Suppressor macrophage treated with lipopolysaccharide for 4 hours (primary cell): ENCODE measurements at regions not wholly inside any gene's neighbourhood (a gene's known extent, or its start where the extent isn't known, plus 50 kb on each side); places are given as distances from the start of the nearest gene placed in this dataset.
"Not testable (repeated sequence)": the region's sequence is repeated elsewhere in the genome, so short reads cannot be mapped to it uniquely, and the experiment has no call there.

Experiments used
- DNase-seq: peaks from one replicate; pipeline ENCODE4 v3.0.0-alpha.2; 2020

DNA sequence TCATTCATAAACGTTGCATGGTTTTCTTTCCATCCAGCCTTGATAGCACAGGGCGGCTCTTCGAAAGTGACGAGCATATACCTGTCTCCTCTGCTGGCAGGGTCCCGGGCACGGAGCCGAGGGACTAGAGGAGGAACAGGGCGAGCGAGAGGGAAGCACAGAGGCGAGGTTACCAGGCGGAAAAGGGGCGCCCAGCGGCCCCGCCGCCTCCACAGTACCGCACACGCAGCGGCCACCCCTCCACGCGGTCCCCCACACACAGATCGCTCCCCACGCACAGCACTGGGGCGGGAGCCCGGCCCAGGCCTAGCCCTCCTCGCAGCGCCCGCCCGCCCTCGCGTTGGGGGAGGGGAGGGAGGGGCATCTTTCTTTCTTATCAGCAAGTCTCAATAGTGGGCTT is 296.6 kb upstream of the DAB2 start:
- no peak for DNase-seq

DNA sequence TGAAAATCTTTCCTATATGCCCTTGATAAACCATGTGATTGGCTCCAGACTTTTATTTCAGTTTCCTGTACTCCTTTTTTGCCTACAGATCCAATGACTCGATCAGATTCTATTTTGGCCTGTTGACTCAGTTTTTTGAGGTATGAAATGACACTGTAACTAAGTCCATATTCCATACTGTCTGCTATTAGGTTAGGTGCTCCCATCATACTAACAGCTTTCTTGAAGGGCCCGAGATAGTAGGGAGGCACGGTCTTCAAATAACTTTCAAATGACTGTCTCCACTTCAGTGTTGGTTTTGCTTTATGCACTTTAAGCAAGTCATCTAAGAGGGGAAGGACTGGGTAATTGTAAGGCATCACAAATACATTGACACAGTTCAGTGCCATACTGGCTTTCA is 295.4 kb upstream of the DAB2 start:
- no peak for DNase-seq

DNA sequence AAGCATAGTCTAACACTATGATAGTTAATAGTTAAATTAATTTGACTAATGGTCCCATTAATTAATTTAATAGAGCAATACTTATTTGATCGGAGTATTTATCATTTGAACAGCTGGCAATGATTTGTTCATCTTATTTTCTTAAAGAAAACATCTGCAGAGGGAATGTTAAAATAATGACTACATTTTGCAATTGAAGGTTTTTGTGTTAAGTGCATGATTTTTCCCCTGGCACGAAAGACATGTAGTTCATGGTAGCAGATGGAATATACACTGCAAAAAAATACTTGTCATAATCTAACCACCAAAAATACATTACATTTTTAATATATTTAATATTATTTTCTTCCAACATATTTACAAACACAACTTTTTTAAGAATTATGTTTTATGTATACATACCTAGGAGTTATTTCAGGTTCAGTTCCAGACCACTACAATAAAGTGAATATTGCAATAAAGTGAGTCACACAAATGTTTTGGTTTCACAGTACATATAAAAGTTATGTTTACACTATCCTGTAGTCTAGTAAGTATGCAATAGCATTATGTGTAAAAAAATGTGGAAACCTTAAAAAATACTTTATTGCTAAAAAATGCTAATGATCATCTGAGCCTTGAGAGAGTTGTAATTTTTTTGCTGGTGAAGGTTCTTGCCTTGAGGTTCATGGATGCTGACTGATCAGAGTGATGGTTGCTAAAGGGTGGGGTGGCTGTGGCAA is 292.6 kb upstream of the DAB2 start:
- no peak for DNase-seq

DNA sequence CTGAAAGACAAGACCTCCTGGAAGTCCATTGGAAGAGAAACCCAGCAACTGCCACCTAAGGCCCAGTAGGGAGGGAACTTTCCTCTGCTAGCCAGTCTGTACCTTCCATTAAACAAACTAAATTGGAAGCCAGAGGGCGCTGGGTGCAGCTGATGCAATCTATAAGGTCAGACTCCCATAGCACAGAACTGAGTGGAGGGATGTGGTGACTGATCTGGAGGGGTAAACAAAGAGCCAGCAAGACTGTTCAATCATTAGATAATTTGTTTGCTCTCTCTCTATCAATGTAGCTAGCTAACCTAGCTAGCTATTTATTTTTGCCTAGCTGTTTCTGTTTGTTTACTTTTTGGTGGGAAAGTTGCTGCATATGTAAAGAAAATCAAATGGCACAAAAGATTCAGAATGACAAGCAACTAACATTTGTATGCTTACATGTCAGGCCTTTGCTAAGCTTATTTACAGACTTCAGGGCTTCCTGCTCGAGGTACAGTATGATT is 291.8 kb upstream of the DAB2 start:
- peak; percentile 43 for DNase-seq

DNA sequence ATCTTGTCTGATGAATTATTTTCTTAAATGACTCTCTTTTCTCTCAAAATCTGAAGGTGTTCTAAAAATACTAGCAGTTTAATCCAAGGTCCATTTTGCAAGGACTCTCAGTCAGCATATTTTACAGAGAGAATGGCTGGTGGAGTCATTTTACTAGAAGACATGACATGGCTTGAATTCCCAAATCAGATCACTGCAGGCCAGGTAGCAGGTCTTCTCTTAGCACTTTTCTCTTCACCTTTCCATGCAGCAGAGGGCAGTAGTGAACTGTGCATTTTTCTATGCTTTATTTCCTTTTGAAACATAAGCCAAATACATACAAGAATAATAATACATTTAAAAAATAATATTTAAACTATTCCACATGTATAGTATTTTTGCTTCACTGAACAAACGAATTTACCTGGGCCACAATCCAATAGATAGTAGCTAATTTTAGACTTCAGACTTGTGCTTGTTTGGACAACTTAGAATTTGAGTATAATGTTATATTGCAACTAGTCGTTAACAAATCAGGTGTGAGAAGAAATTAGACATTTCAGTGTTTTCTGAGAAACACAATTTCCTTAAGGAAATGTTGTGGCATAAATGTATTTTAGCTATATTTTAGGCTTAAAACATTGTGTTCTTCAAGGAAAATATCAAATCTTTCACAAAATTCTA is 289.4 kb upstream of the DAB2 start:
- peak; percentile 58 for DNase-seq

DNA sequence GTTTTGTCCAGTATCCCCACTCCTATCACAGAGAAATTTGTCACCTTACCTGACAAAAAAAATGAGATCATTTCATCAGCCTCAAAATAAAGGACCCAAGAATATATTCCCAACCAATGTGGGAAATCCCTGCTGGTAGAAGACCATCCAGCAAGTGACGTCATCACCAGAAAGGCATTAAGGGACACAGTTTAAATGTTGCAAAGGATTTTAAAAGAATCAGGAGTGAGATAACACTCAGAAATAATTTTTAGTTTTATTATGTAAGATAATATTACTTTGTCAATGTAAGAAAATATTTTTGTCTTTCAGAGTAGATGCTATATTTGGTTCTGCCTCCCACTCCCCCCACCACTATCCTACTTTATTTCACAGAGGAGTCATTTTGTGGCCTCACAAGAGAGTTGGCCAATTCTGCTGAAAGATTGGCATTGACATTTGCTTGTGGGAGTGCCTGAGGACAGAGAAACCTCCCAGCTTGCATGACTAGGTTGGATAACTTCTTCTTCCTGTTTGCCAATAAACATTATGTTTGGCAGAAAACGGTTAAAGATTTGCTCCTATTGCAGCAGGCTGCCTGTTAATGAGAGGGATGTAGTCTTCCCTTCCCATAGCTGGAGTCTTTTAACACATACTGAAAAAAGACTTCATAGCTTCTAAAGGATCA is 288.6 kb upstream of the DAB2 start:
- DNase-seq, result peak; percentile 70

DNA sequence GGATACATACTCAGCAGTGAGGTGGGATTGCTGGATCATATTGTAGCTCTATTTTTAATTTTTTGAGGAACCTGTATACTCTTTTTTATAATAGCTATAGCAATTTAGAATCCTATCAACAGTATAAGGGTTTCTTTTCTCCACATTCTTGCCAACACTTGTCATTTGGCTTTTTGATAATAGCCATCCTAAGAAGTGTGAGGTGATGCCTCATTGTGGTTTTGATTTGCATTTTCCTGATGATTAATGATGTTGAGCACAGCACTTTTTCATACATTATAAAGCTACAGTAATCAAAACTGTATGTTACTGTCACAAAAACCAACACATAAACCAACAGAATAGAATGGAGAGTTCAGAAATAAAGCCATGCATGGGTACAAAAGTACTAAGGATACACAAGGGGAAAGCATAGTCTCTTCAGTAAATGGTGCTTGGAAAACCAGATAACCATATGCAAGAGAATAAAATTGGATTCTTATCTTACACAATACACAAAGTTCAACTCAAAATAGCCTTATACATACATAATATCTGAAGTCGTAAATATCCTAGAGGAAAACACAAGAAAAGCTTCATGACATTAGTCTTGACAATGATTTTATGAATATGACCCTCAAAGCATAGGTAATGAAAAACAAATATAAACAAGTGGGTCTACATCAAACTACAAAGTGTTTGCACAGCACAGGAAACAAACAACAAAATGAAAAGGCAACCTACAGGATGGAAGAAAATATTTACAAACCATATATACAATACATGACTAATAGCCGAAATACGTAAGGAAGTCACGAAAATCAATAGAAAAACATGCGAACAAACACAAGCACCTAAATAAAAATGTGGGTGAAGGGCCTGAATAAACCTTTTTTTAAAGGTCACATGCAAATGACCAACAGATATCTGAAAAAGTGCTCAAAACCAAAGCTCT is 287.8 kb upstream of the DAB2 start:
- no peak for DNase-seq

DNA sequence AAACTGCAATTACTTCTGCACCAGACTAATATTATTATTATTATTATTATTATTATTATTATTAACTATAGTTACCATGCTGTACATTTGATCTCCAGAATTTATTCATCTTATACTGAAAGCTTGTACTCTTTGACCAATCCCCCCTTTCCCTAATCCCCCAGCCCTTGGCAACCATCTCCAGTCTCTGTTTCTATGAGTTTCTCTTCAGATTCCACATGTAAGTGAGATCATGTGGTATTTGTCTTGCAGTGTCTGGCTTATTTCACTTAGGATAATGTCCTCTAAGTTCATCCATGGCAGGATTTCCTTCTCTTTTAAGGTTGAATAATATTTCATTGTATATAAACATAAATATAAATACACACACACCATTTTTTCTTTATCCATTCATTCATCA is 287.0 kb upstream of the DAB2 start:
- DNase-seq, result no peak

DNA sequence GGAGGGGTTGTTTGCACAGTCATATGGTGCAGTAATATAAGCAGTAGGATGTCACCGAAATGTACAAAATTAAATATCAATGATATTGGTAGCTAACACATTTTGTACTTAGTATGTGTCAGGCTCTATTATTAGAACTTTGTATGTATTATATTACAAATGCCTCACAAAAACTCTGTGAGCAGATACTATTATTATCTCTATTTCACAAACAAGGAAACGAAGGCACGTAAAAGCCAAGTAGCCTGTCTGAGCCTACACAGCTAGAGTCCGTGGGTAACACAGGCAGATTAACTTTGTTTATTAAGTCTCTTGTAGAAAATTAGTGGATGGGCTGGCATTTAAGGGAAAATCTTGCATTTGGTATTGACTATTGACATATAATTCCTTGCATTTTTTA is 284.3 kb upstream of the DAB2 start:
- no peak for DNase-seq

DNA sequence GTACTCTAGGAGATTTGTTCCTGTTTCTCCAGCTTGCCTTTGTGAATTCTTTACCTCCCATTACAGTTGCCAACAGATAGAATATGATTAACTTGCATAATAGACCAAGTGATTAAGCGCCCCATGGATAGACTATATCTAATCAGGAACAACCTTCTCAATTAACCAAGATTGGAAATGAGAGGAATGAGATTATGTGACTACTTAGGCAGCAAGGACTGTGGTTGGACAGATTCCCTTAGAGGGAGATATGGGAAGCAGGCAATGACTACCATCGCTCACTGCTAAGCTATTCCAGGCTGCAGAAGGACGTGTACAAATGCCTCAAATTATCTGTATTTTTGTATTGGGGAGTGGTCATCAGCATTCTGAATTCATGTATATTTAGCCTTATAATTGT is 278.1 kb upstream of the DAB2 start:
- no peak for DNase-seq

DNA sequence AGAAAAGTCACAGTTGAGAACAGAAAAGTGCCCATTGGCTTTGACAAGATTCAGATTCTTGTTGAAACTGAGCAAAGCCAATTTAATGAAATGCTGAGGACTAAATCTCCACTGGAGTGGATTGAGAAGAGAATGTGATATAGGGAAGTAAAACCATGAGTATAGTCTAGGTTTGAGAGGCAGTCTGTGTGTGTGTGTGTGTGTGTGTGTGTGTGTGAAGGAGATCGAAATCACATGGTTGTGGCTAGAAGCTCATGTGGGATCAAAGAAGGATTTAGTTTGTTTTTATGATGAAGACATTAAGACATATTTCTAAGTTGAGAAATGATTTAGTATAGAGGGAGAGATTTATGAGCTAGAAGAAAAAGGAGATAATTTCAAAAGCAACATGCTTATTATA is 275.7 kb upstream of the DAB2 start:
- peak; percentile 30 for DNase-seq

DNA sequence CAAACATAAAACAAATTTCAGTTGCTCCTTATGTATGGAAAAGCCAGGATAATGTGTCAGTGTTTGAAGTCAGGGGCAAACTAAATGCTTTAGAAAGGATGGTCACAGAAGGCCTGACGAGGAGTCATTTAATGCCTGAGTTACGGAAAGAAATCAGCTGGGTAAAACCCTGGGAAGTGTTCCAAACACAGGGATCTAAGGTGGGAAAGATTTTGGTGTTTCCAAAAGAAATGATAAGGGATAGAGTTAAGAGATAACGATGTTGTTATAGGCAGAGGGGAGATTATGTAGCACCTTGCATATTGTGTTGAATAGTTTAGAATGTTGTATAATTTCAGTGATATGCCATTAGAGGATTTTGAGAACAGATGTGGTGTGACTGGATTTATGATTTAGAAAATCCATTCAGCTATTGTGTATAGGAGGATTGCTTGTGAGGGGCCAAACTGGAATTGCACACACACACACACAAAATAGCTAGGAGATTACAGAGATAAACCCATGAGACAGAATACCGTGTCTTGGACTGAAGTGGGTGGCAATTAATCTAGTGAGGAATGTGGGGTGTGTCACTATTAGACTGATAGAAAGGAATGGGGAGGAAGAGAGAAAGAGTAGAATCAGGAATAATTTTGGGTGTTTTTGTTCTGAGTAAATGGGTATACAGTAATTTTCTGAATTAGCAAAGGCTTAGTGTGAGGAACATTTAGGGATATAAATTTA is 274.2 kb upstream of the DAB2 start:
- DNase-seq, result no peak

DNA sequence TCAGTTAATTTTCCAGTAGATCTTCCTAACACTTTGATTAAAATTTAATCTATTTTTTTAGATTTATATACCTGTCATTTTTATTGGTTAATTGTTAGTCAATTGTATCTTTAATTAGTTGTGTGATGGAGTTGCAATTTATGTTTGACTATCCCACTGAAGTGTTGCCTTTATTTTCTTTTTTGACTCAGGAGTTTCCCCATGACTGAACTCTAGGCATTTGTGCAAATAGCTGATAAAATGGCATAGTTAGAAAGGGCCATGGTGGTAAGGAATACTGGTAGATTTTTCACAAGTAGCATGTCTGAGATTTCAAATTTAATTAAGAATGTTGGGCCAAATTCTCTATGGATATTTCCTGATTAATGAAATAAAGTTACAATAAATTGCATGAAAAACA is 273.1 kb upstream of the DAB2 start:
- no peak for DNase-seq

DNA sequence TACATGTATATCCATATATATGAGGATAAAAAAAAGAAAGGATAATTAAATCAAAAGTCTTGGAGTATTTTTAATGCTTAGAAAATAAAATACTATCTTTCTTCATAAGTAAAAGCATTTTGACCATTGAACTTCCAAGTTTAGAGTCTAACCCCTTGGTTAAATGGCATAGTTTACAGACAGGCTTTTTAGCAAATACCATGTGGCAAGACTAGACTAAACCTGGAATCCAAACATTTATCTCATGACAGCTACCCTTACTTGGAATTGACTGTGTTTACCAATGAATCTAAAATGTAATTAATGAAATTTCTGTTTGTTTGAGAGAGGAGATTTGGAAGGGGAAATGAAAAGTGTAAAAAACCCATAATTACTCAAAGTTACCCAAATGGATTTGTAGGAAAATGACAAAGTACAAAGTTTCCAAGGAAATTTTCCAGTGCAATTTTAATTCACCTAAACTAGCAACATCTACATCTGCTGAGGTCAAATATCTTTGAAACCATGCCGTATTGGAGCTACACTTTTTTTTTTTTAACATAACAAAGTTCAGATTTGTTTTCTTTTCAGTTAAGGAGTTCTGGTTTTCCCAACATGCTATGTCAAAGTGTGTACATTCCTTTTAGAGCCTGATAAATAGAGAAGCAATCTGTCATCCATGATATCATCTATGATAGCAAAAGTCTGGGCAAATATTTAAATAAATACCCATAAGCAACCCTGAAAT is 272.1 kb upstream of the DAB2 start:
- DNase-seq, result no peak

DNA sequence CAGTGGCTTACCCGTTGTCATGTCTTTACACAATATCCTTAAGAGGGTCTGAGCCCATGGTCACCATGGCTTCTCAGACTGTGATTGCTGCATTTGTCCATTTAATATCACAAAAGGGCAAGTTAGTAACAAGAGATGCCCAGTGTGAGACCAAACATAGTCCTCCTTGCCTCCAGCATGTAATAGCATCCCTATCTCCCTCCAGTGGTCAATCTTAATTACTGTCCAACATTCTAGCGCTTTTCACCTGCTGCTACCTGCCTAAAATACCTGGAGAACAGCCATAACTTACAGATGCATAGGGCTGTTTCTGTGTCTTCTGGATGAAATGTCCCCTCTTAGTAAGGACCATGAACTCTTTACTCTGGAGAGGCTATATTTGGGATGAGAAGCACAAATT is 267.2 kb upstream of the DAB2 start:
- DNase-seq, result no peak

DNA sequence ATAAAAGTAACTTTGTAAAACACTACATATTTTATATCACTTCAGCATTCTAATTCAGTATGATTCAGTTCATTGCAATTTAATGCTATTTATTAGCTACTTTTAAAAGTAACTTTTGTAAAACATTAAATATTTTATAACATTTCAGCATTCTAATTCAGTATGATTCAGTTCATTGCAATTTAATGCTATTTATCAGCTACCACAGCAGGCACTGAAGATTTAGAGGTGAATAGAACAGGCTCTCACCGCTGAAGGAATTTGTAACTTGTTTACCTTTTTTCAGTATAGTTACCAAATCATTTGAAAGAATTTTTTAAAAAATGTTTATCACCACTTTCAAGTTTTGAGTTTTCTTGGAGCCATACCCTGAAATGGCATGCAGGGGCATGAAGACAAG is 266.4 kb upstream of the DAB2 start:
- no peak for DNase-seq

DNA sequence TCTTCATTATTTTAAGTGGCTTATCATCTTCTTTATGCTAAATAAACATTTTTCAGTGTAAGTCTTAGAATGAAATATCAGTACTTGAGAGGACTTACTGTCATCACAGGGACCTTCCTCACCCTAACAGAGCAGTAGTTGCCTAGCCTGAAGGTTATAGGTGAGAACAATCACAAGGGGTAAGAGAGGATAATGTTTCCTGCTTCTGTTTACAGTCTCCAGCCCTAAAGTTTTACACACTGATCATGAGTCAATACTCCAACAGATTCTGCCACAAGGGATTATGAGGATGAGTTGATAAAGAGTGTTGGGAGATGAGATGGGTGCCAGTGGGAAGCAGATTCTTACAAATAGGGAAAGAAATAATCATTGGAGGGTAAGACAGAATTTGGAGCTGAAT is 265.1 kb upstream of the DAB2 start:
- DNase-seq, result no peak

DNA sequence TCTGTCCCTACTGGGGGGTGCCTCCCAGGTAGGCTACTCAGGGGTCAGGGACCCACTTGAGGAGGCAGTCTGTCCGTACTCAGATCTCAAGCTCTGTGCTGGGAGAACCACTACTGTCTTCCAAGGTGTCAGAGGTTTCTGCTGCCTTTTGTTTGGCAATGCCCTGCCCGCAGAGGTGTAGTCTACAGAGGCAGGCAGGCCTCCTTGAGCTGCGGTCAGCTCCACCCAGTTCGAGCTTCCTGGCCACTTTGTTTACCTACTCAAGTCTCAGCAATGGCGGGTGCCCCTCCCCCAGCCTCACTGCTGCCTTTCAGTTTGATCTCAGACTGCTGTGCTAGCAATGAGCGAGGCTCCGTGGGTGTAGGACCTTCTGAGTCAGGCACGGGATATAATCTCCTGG is 263.1 kb upstream of the DAB2 start:
- DNase-seq, result not testable (repeated sequence)

DNA sequence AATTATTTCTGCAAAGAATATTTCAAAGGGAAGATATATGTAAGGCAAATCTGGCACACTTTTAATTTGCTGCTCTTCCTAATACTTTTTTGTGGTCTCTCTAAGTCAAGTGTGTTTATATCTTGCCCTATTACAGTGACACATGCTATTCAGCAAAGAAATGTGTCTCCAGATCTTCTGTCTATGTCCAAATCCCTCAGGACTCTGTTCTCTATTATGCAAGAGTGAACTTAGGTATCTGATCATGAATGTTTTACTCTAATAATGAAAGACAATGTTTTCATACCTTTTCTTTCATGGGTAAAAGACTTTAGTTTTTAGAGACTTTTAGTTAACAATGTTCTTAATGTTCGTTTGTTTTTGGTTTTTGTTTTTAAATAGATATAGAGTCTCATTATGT is 255.4 kb upstream of the DAB2 start:
- no peak for DNase-seq

DNA sequence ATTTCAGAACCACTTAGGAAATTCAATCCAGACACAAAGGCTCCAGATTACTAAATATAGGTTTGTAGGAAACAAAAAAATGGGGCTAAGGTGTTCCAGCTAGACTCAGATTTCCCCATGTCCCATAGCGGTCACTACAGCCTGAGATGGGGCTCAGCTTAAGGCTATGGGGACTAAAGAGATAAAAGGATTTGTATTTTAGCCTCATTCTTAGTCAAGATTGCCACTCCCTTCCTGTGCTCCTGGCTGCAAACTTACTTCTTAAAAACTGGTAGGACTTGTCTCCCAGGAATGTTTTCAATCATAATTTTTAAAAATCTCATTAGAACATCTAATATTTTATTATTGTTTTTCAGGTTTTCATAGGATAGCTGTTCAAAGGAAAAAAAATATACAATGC is 253.8 kb upstream of the DAB2 start:
- no peak for DNase-seq

DNA sequence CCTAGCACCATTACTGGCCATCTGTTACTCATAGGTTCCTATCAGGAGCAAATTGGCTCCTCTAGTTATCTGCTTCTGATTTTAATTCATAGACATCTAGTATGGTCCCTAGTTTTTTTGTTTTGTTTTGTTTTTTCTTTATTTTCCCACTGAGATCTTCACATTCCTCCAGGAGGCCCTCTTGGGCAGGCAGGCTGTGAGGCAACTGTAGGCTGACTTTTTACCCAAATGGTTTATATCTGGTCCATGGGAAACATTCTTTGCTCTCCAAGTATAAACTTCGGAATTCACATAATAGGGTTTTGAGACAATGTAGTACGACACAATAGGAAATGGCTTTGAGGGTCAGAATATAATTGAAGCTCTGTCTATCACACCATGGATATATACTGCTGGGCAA is 250.9 kb upstream of the DAB2 start:
- no peak for DNase-seq
